ENCODE measurements at regions not wholly inside any gene's neighbourhood (a gene's known extent, or its start where the extent isn't known, plus 50 kb on each side); places are given as distances from the start of the nearest gene placed in this dataset.
"Not testable (repeated sequence)": the region's sequence is repeated elsewhere in the genome, so short reads cannot be mapped to it uniquely, and the experiment has no call there.

DNA sequence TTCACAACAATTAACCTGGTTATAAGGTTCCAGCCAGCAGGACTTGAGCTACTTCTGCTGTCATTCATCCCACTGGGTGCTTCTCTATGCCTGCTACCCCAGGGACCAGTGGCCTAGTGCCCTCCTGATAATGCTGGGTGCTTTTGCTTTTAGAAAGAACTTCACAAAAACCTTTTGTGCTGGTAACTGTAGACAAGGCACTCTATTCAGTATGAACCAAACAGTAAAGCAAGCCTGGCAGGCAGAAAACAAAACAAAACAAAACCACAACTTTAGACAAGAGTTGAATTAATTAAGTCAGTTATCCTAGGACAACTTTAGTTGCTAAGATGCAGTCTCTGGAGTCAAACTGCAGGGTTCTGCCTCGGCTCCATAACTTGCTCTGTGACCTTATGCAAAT, 61.9 kb upstream of the ADGRL2 start:
- H3K36me3 Mint-ChIP-seq (ENCODE audit: low read depth) = no peaks in the 10 kb centered on the region
- no peak overlapping the region for H3K4me3 Mint-ChIP-seq
- DNase-seq = no peak
- H3K27ac Mint-ChIP-seq = no peak overlapping the region
- no peaks in the 10 kb centered on the region for H3K27me3 Mint-ChIP-seq
- H3K4me1 Mint-ChIP-seq = no peaks in the 10 kb centered on the region
- no peak for ATAC-seq
- H3K9me3 ChIP-seq (ENCODE audit: control insufficient read depth, low read length, poor library complexity, severe bottlenecking) = no peaks in the 10 kb centered on the region

DNA sequence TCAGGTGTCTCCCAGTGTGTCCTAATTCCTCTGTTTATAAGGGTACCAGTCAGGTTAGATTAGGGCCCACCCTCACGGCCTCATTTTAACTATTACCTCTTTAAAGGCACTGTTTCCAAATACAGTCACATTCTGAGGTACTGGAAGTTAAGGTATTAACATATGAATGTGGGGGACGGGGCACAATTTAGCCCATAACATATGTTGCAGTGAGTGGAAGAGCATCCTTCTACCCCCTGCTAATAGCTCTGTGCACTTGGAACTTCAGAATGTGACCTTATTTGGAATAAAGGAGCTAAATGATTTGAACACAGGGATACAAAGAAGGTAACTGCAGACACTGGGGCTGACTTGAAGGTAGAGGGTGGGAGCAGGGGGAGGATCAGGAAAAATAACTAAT, 67.3 kb upstream of the ADGRL2 start:
- Mint-ChIP-seq H3K36me3 (ENCODE audit: low read depth) (no peaks in the 10 kb centered on the region), H3K27me3 (no peaks in the 10 kb centered on the region), H3K4me1 (no peaks in the 10 kb centered on the region), H3K27ac (no peak overlapping the region), H3K4me3 (no peak overlapping the region)
- no peaks in the 10 kb centered on the region for H3K9me3 ChIP-seq (ENCODE audit: control insufficient read depth, low read length, poor library complexity, severe bottlenecking)
- ATAC-seq (no peak), DNase-seq (no peak)

DNA sequence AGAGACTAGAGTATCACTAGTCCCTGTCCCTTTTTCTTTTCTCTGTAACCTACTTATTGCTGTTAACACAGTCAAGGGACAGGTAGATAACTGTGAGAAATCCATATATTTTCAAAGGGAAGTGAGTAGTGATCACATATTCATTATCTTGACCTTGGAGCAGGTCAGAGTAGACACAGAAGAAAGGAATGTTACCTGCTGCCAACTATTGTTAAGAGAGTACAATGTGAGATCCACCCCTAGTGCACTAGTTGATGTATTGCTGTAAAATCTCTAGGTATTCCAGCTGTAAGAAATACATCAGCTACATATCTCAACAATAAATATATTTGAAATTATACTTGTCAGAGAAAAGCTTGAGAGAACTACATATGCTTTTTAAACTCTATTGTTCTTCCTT, 68.7 kb upstream of the ADGRL2 start:
- ATAC-seq = no peak
- H3K4me3 Mint-ChIP-seq = no peak overlapping the region
- H3K4me1 Mint-ChIP-seq = no peaks in the 10 kb centered on the region
- DNase-seq = no peak
- no peak overlapping the region for H3K27ac Mint-ChIP-seq
- H3K36me3 Mint-ChIP-seq (ENCODE audit: low read depth) = no peaks in the 10 kb centered on the region
- no peaks in the 10 kb centered on the region for H3K9me3 ChIP-seq (ENCODE audit: control insufficient read depth, low read length, poor library complexity, severe bottlenecking)
- no peaks in the 10 kb centered on the region for H3K27me3 Mint-ChIP-seq

DNA sequence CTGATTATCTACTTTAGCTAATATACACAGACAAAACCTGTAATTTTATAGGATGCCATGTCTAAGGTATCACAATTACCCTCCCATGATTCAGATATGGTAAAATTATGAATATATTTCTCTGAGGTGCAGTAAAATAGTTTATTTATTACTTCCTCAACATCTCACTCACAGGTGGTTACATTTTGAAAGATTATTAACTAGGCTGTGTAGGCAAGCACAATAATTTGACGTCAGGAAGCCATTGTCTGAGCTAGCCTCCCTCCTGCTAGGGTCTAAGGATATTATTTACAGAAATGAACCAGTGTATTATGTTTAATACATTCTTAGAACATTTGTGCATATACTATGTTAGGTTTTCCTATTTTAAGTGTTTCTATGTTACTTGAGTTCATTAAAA, 69.9 kb upstream of the ADGRL2 start:
- Mint-ChIP-seq H3K36me3 (ENCODE audit: low read depth) (no peaks in the 10 kb centered on the region), H3K27ac (no peak overlapping the region), H3K4me1 (no peaks in the 10 kb centered on the region), H3K27me3 (no peaks in the 10 kb centered on the region), H3K4me3 (no peak overlapping the region)
- ATAC-seq = no peak
- no peak for DNase-seq
- H3K9me3 ChIP-seq (ENCODE audit: control insufficient read depth, low read length, poor library complexity, severe bottlenecking) = no peaks in the 10 kb centered on the region

DNA sequence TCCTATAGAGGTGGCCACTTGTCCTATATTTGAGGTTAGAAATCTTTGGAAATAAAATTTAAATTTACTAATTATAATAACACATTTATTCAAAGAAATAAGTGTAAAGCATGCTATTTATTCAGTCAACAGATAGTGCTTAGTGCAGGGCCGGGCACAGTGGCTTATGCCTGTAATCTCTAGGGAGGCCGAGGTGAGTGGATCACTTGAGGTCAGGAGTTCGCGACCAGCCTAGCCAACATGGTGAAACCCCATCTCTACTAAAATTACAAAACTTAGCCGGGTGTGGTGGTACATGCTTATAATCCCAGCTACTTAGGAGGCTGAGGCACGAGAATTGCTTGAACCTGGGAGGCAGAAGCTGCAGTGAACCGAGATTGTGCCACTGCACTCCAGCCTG, 70.4 kb upstream of the ADGRL2 start:
- ATAC-seq; H3K36me3 Mint-ChIP-seq (ENCODE audit: low read depth); DNase-seq; H3K9me3 ChIP-seq (ENCODE audit: control insufficient read depth, low read length, poor library complexity, severe bottlenecking); H3K27me3 Mint-ChIP-seq; H3K27ac Mint-ChIP-seq; H3K4me1 Mint-ChIP-seq; H3K4me3 Mint-ChIP-seq: not testable (repeated sequence)

DNA sequence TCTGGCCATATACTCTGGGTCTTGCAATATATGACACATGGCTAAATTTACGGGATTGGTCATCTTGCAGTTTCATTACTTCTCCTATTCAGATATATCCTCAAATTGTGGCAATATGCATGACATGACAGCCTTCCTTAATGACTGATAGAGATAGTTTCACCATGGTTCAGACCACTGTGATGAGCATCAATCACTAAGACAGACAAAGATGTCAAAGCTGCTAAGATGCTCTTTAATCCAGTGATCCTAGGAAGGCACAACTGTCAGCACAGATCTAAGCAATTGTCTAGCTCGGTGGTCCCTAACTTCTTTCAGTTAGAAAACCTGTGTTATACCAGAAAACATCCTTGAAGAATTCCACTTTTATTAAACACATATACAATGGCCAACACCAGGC, 70.9 kb upstream of the ADGRL2 start:
- no peaks in the 10 kb centered on the region for H3K27me3 Mint-ChIP-seq
- H3K4me3 Mint-ChIP-seq = no peak overlapping the region
- no peaks in the 10 kb centered on the region for H3K36me3 Mint-ChIP-seq (ENCODE audit: low read depth)
- no peak overlapping the region for H3K27ac Mint-ChIP-seq
- H3K9me3 ChIP-seq (ENCODE audit: control insufficient read depth, low read length, poor library complexity, severe bottlenecking) = no peaks in the 10 kb centered on the region
- ATAC-seq (no peak), DNase-seq (no peak)
- H3K4me1 Mint-ChIP-seq = no peaks in the 10 kb centered on the region

DNA sequence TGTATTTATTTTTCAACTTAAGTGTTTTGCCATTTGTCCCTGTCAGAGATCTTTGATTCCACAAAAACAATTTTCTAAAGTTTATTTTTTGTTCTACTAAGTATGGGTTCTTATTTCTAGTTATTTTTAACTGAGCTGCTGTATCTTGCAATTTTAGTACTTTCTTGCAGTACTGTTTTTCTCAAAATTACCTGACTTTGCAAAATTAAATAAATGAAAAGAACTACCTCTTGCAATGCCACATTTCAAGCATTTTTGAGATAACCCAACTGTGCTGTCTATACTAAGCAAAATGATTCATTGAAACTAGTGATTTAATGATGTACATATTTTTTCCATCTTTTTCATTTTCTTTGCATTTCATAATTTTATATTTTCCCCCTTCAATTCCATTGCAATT, 71.5 kb upstream of the ADGRL2 start:
- DNase-seq (no peak), ATAC-seq (no peak)
- no peaks in the 10 kb centered on the region for H3K9me3 ChIP-seq (ENCODE audit: control insufficient read depth, low read length, poor library complexity, severe bottlenecking)
- Mint-ChIP-seq H3K4me1 (no peaks in the 10 kb centered on the region), H3K36me3 (ENCODE audit: low read depth) (no peaks in the 10 kb centered on the region), H3K4me3 (no peak overlapping the region), H3K27me3 (no peaks in the 10 kb centered on the region), H3K27ac (no peak overlapping the region)

DNA sequence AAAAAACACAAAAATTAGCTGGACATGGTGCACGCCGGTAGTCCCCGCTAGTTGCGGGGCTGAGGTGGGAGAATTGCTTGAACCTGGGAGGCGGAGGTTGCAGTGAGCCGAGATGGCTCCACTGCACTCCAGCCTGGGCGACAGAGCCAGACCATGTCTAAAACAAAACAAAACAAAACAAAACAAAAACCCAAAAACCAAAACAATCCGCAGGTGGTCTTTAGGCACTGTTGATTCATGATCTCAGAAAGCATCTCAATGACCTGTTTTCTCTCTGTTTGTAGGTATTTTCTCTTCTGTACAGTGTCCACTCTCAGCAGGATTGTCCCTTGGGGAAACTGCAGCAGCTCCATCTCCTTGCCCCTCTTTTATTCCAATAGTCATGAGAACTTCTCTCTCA, 74.9 kb upstream of the ADGRL2 start:
- no peak overlapping the region for H3K27ac Mint-ChIP-seq

DNA sequence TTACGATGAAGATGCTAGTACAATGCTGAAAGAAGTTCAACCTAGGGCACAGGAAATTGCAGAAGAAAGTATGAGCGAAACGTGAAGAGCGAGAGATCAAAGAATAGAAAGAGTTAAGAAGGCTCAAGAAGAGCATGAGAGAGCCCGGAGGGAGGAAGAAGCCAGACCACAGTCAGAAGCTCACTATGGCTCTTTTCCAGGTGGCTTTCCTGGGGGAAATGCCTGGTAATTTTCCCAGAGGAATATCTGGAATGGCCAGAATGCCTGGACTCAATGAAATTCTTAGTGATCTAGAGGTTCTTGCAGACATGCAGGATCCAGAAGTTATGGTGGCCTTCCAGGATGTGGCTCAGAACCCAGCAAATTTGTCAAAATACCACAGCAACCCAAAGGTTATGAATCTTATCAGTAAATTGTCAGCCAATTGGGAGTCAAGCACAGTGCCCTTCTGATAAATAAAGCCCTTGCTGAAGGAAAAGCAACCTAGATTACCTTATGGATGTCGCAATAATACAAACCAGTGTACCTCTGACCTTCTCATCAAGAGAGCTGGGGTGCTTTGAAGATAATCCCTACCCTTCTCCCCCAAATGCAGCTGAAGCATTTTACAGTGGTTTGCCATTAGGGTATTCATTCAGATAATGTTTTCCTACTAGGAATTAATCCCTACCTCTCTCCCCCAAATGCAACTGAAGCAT, 78.0 kb upstream of the ADGRL2 start:
- H3K4me3 Mint-ChIP-seq; H3K9me3 ChIP-seq (ENCODE audit: control insufficient read depth, low read length, poor library complexity, severe bottlenecking); H3K27me3 Mint-ChIP-seq; H3K36me3 Mint-ChIP-seq (ENCODE audit: low read depth); ATAC-seq; DNase-seq; H3K4me1 Mint-ChIP-seq; H3K27ac Mint-ChIP-seq: not testable (repeated sequence)

More for the DNA sequence above, 74.9 kb upstream of the ADGRL2 start:
- H3K9me3 ChIP-seq (ENCODE audit: control insufficient read depth, low read length, poor library complexity, severe bottlenecking) = no peaks in the 10 kb centered on the region
- Mint-ChIP-seq H3K4me1 (no peaks in the 10 kb centered on the region), H3K36me3 (ENCODE audit: low read depth) (no peaks in the 10 kb centered on the region), H3K27me3 (no peaks in the 10 kb centered on the region), H3K4me3 (peak overlapping the region; percentile 5)
- ATAC-seq (no peak), DNase-seq (no peak)

DNA sequence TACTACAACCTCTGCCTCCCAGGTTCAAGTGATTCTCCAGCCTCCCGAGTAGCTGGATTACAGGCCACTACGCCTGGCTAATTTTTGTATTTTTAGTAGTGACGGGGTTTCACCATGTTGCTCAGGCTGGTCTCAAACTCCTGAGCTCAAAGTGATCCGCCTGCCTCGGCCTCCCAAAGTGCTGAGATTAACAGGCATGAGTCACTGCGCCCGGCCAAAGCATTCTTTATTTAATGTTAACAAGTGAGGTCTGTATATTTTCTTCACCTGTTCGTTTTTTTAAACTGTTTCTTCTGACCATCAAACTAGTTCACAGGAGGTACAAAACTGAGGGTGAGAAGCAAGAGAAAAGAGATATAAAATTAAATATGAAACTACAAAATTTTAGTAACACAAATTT, 80.5 kb upstream of the ADGRL2 start:
- H3K4me3 Mint-ChIP-seq; H3K9me3 ChIP-seq (ENCODE audit: control insufficient read depth, low read length, poor library complexity, severe bottlenecking); H3K36me3 Mint-ChIP-seq (ENCODE audit: low read depth); H3K27ac Mint-ChIP-seq; H3K4me1 Mint-ChIP-seq; H3K27me3 Mint-ChIP-seq; ATAC-seq; DNase-seq: not testable (repeated sequence)

DNA sequence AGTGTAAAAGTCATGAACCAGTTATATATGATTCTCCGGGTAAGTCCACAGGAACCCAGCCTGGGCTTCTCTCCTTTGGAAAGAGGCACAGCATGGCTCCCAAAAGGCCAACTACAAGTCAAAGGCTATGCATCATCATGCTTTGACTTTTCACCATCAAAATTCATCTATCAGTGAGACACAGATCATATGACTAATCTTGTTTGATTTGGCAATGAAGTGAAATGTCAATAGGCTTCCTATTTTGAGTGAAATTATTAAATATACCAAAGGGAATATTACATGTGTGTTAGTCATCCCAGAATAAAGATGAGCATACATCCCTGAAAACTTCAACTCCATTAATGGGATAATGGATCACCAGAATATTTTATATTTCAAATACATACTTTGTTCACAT, 83.5 kb upstream of the ADGRL2 start:
- DNase-seq = no peak
- Mint-ChIP-seq H3K4me3 (no peak overlapping the region), H3K27me3 (no peaks in the 10 kb centered on the region), H3K4me1 (no peaks in the 10 kb centered on the region), H3K36me3 (ENCODE audit: low read depth) (no peaks in the 10 kb centered on the region), H3K27ac (no peak overlapping the region)
- H3K9me3 ChIP-seq (ENCODE audit: control insufficient read depth, low read length, poor library complexity, severe bottlenecking) = no peaks in the 10 kb centered on the region
- ATAC-seq = no peak

DNA sequence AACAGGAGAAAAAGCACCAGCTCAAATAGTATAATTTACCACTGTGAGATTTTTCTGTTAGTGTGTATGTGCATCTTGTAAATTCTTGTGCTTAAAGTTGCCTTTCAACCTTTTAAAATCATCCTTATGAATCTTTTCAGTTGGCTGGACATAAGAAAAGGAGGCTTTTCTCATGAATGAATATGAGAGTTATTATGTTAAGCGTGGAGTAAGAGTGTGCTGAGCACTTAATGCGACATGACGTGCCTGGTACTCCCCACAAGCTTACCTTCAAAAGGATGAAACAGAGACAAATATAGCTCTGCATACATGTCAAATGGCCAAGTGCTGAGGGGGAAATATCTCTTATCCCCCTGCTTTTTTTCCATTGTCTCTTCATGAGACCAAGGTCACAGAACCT, 85.3 kb upstream of the ADGRL2 start:
- no peaks in the 10 kb centered on the region for H3K9me3 ChIP-seq (ENCODE audit: control insufficient read depth, low read length, poor library complexity, severe bottlenecking)
- no peak for ATAC-seq
- no peaks in the 10 kb centered on the region for H3K27me3 Mint-ChIP-seq
- no peaks in the 10 kb centered on the region for H3K36me3 Mint-ChIP-seq (ENCODE audit: low read depth)
- no peaks in the 10 kb centered on the region for H3K4me1 Mint-ChIP-seq
- H3K4me3 Mint-ChIP-seq = no peak overlapping the region
- no peak for DNase-seq
- no peak overlapping the region for H3K27ac Mint-ChIP-seq

DNA sequence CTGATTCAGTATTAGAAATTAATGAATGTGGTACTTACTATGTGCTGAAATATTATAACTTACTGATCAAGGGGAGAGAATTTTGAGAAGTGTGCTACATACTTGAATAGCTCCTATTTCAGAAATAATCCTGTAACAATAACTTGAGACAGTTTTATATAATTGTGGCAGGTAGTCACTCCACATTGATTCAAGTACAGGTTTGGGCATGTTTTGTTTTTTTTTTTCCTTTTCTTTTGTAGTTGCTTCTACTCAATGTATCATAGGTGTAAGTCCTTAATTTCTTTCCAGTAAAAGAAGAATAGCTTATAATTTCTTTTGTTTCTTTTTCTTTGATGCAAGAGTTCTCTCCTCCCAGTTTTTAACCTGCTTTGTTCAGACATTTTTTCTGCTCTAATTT, 86.1 kb upstream of the ADGRL2 start:
- Mint-ChIP-seq H3K4me3 (no peak overlapping the region), H3K27me3 (no peaks in the 10 kb centered on the region), H3K36me3 (ENCODE audit: low read depth) (no peaks in the 10 kb centered on the region), H3K27ac (no peak overlapping the region), H3K4me1 (no peaks in the 10 kb centered on the region)
- no peaks in the 10 kb centered on the region for H3K9me3 ChIP-seq (ENCODE audit: control insufficient read depth, low read length, poor library complexity, severe bottlenecking)
- DNase-seq (no peak), ATAC-seq (no peak)

DNA sequence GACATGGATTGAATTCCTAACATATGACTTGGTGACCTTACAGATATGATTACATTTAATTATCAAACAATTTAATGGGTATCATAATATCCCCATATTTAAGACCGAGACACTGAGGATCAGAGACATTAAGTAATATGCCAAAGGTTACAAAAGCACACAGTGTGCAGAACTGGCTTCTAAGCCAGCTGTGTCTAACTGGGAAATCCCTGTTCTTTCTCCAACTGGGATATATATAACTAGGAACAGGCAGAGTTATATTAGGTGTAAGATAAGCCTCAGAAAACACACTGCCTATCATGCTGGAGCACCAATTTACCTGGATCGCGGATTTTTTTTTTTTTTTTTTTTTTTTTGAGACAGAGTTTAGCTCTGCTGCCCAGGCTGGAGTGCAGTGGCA, 88.3 kb upstream of the ADGRL2 start:
- no peaks in the 10 kb centered on the region for H3K27me3 Mint-ChIP-seq

More for the DNA sequence above, 88.3 kb upstream of the ADGRL2 start:
- Mint-ChIP-seq H3K36me3 (ENCODE audit: low read depth) (no peaks in the 10 kb centered on the region), H3K27ac (no peak overlapping the region), H3K4me1 (no peaks in the 10 kb centered on the region), H3K4me3 (no peak overlapping the region)
- ATAC-seq = no peak
- no peak for DNase-seq
- H3K9me3 ChIP-seq (ENCODE audit: control insufficient read depth, low read length, poor library complexity, severe bottlenecking) = no peaks in the 10 kb centered on the region
